ENCODE measurements at regions not wholly inside any gene's neighbourhood (a gene's known extent, or its start where the extent isn't known, plus 50 kb on each side); places are given as distances from the start of the nearest gene placed in this dataset.

DNA sequence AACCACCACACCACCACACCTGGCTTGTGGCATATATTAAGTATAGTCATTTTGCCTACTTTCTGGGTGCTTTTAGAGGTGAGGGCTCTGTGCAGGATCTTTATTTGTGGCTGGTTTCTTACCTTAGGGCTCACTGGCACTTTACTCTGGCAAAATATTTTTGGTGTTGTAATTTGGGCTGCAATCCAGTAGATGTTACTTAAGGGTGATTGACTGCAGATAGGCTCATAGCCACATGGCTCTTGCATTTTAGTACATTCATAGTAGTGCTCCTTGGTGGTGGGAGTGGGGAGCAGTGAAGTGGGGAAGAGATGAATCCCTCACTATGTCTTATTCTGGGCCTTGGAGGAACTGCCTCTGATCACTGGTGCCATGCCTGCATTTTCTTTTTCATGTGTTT is 376.1 kb upstream of the GRIN3A start:
- DNase-seq: no peak

DNA sequence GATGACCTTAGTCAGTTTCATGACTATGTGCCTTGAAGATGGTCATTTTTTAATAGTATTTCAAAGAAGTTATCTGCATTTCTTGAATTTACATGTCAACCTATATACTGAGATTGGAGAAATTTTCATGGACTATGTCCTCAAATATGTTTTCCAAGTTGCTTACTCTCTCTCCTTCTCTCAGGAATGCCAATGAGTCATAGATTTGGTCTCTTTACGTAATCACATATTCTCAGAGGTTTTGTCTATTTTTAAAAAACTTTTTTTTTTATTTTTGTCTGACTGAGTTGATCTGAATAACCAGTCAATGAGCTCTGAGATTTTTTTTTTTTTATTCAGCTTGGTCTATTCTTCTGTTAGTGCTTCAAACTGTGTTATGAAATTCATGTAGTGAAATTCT is 374.7 kb upstream of the GRIN3A start:
- DNase-seq: no peak

GRCh38 chr9:102106439-102106838 is 368.0 kb upstream of the GRIN3A start:
- DNase-seq: no peak

- DNase-seq: no peak
Observed at GRCh38 chr9:102101723-102102122, 363.3 kb upstream of the GRIN3A start.

DNA sequence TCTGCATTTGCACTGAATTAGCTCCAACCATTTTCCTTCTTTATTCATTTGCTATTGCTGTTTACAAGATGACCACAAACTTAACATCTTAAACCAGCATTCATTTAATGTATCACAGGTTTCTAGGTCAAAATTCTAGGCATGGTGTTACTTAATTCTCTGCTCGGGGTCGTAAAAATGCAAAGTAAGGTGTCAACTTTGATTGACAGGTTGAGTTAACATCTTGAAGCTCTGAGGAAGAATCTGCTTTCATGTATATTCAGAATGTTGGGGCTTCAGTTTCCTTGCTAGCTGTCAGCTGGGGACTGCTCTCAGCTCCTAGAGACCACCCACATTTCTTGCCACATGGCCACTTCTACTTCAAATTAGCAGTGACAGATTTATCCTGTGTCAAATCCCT is 348.7 kb upstream of the GRIN3A start:
- DNase-seq: no peak

GRCh38 chr9:102085548-102085947 is 347.1 kb upstream of the GRIN3A start:
- no peak for DNase-seq

- DNase-seq: no peak
Observed at GRCh38 chr9:102072059-102072764, 333.8 kb upstream of the GRIN3A start.

DNA sequence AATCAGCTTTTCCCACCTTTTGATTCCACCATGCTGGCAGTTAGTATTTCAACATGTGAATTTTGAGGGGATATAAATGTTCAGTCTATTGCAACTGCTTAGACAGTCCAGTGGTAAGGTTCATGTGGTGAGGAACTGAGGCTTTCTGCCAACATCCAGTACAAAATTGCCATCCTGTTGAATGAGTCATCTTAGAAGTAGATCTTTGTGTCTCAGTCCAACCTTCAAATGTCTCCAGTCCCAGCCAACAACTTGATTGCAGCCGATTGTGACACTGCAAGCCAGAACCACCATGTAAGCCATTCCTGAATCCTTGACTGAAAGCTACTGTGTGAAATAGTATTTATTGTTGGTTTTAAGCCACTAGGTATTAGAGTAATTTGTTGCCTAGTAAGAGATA is 331.5 kb upstream of the GRIN3A start:
- no peak for DNase-seq

DNA sequence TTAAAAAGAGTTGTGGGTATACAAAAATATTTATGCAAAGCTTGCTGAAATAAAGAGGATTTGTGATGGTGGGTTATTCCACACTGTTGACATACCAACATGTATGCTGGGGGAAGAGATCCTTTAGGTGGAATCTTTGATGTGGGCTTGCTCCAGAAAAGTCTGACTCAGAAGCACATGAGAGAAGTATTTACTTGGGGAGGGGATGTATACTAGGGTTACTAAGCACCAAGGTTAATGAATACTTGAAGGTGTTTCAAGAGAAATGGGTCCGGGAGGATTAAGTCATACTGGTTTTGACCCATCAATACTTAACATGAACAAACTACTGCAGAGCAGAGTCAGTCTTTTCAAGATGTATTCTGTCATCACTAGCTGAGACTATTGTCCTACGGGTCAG is 316.4 kb upstream of the GRIN3A start:
- DNase-seq: no peak

GRCh38 chr9:102049586-102050246 is 311.3 kb upstream of the GRIN3A start:
- no peak for DNase-seq

GRCh38 chr9:102047549-102047948 is 309.1 kb upstream of the GRIN3A start:
- no peak for DNase-seq

DNA sequence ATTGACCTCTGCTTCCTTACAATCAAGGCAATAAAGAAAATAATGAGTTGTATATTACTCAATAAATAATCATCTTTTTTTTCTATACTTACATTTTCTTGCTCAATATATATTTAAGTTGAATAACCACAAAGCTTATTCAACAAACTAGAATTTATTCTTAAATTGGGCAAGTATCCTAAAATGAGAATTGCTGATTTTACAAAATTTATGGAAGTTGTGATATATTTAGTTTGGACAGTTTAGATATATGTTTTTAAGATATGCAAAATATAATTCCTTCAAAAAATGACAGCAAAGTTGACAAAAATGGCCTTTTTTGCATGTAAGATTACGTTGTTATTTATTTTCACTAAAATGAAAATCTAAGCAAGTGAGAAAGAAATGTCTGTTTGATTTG is 305.7 kb upstream of the GRIN3A start:
- DNase-seq: no peak

GRCh38 chr9:102038006-102038405 is 299.6 kb upstream of the GRIN3A start:
- DNase-seq: no peak

GRCh38 chr9:102035929-102036328 is 297.5 kb upstream of the GRIN3A start:
- no peak for DNase-seq

DNA sequence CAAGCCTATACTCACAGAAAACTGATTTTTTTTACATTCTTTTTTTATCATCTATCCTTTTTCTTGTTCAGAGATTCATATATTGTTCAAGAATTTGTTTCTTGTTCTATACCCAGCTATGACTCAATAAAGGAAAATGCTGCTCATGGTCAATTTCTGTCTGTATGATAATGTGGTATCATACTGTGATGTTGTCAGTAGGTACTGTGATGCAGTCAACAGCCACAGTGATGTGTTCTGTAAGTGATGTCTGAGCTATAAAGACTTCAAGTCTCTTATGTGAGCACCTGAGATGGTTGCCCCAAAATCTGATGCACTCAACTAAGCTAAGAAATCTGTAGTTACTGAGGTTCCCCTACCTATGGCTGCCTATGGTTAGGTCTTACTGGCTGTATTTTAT is 294.2 kb upstream of the GRIN3A start:
- no peak for DNase-seq

DNA sequence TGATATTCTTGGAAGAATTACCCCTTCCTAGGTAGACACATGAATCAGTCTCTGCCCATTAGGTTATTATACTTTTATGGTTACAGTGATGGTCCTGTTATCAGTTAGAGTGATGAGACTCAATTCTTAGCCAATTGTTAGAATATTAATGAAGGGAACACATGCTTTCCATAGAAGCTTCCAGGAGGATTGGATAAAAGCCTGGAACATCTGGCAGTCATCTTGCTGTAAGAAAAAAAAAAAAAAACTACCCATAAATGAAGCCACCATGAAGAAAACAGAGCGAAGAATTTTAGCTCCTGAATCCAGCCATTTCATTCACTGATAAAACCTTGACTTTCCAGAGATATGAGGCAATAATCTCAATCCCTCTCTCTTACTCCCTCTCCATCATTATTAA is 262.5 kb upstream of the GRIN3A start:
- no peak for DNase-seq

- no peak for DNase-seq
Observed at GRCh38 chr9:101999441-101999840, 261.0 kb upstream of the GRIN3A start.

- no peak for DNase-seq
Observed at GRCh38 chr9:101995231-101995630, 256.8 kb upstream of the GRIN3A start.

DNA sequence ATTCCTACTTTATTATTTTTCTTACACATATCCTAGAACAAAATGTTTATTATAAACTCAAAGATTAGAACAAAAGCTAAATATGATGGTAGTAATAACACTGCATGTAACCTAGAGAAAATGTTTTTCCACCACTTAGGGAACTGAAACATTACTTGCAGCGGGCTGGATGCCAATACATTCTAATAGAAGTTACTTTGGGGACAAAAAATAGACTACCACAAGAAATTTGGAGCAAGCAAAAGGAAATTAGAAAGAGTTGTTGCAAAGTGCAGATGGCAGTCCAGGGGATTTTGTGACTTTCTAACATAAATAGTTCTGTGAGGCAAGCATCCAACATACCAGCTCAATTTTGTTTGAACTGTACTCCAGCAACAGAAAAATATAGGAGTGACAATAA is 255.3 kb upstream of the GRIN3A start:
- DNase-seq: no peak

DNA sequence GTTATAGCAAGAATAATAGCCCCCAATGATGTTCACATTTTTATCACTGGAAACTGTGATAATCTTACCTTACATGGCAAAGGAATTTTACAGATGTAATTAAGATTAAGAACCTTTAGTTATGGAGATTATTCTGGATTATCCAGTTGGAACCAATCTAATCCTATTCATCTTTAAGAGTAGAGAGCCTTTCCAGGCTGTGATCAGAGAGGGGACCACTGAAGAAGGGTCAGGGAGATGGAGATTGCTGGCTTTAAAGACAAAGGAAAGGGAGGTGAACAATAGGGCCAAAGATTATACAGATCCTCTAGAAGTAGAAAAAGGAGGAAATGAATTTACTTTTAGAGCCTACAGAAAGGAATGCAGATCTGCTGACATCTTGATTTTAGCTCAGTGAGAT is 253.5 kb upstream of the GRIN3A start:
- DNase-seq: no peak

DNA sequence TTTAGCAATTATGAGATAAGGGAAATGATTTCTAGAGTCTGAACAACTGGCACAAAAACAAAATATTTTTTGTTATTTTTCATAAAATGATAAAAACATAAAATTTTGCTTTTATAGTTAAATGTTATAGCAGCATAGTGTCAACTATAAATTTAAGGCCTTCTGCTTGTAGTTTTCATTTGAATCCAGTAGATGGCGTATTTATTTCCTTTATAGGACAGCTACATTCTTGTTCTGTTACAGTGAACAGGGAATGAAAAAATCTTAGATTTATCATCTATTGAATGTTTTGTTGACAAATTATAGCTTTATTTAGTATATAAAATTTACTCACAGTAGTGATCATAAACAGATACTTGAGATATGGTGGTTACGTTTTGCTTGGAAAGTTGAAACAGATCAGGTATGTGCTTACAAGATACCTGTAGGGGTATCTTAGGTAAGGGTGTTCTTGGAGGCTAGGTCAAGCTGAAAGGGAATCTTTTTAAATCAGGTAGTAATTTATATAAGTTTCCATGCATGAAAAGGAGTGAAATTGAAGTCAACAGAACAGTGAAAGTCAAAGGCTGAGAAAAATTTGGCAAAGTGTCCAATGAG is 239.3 kb upstream of the GRIN3A start:
- DNase-seq: no peak

DNA sequence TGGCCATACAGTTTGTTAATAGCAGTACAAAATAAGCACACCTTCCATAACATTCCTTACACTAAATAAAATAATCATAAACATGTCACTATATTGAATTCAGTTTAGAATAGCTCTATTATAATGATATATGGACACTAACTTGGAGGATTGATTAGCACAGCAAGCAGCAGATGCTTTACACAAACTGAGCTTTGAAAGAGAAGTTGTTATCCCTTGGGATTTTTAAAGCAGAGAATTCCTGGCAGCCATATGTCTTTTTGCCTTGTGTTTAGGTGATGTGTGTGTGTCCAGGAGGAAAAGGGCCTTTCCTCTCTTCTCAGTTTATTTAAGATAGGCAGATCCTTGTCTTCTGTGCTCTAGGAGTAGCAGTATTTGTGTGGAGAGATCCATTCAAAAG is 232.2 kb upstream of the GRIN3A start:
- DNase-seq: no peak

DNA sequence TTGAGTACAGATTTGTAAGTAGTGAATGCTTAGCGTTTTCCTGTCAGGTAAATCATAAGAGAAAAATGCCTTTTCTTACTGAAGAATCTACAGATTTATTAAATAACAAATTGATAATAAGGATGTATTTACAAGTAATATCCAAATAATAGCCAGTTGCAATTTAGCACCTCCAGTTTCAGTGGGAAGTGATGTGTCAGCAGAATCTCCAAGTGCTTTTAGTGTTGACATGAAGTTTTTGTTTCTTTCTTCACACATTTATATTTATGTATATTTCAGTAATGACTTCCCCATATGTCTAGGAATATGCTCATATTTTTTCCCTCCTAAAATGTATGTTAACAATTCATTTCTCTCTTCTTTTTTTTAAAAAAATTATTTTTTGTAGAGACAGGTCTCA is 229.9 kb upstream of the GRIN3A start:
- DNase-seq: no peak

DNA sequence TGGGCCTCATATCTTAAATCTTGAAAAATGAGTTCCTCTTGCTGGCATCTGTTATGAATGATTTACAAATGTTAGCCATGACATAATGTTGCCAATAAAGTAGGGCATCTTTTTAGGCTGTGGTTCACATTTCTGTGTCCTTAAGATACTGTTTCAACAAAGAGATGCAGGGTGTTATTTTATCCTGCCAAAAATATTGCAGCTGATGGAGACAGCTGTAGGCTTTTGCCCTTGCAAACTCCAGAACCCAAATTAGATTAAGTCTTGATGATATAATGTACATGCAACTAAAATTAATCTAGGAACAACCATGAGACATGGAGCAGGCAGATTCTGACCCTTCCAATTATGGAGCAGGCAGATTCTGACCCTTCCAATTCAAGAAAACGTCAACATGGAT is 228.2 kb upstream of the GRIN3A start:
- DNase-seq: no peak

- no peak for DNase-seq
Observed at GRCh38 chr9:101957705-101958104, 219.3 kb upstream of the GRIN3A start.
